ENCODE measurements at regions not wholly inside any gene's neighbourhood (a gene's known extent, or its start where the extent isn't known, plus 50 kb on each side); places are given as distances from the start of the nearest gene placed in this dataset.

DNA sequence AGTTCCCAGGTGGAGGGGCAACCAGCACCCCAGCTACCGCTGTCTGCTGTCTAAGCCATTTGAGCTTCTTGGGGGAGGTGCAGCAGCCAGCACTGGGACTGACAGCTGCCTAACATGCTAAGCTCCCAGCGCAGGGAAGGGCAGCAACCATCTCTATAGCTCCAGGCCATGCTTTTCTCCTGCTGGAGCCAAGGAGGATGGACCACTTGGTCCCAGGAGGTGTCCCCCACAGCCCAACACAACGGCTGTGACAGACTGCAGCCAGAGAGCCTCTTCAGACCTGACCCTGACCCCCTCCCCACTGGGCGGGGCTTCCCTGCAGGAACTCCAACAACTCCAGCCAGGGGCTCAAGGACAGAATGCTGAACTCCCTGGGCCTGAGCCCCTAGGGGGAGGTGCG, 370.6 kb upstream of the REG3G start:
- H3K4me3 ChIP-seq (replicated peaks; ENCODE audit: low read depth, low read length), result no peak overlapping the region
- TF ChIP-seq, protein P1, sequence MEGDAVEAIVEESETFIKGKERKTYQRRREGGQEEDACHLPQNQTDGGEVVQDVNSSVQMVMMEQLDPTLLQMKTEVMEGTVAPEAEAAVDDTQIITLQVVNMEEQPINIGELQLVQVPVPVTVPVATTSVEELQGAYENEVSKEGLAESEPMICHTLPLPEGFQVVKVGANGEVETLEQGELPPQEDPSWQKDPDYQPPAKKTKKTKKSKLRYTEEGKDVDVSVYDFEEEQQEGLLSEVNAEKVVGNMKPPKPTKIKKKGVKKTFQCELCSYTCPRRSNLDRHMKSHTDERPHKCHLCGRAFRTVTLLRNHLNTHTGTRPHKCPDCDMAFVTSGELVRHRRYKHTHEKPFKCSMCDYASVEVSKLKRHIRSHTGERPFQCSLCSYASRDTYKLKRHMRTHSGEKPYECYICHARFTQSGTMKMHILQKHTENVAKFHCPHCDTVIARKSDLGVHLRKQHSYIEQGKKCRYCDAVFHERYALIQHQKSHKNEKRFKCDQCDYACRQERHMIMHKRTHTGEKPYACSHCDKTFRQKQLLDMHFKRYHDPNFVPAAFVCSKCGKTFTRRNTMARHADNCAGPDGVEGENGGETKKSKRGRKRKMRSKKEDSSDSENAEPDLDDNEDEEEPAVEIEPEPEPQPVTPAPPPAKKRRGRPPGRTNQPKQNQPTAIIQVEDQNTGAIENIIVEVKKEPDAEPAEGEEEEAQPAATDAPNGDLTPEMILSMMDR (IDR thresholded peaks at IDR 0.05; ENCODE audit: low read depth, low read length, missing control alignments), result no peak
- DNase-seq (ENCODE audit: extremely low read depth, low read depth), result no peak

DNA sequence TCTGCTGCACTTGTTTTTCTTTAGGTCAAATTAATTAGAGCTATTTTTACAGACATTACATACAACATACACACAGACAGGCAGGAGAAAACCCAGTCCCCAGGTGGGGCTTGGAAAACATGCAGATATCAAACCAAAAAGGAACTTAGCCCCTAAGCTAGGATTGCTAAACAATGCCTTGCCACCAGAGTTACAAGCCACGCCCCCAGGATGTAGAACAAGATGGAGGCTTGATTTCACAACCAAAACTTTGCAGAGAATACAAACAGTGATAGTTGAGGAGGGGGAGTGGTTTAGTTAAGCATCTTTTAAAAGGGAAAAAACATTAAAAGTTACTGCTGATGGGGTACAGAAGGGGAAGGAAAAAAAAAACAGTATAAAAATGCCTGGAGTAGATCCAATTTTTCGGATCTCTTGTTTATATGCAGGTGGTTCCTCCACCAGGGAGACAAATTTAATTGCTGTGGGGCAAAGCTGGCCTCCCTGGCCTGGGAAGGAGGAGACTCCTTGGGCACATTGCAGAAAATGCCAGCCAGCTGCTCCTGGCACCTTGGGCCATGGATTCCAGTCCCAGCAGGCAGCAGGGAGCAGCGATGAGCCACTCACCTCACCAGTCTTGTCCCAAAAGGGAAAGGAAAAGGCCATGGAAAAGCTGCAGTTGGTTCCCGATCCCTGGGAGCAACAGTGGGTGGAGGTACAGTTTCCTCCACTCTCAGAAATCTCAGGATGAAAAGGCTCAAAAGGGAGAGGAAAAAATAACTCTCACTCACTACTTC, 348.4 kb upstream of the REG3G start:
- no peak overlapping the region for H3K4me3 ChIP-seq (replicated peaks; ENCODE audit: low read depth, low read length)
- no peak for DNase-seq (ENCODE audit: extremely low read depth, low read depth)
- TF ChIP-seq, protein P1 (IDR thresholded peaks at IDR 0.05; ENCODE audit: low read depth, low read length, missing control alignments), result no peak

DNA sequence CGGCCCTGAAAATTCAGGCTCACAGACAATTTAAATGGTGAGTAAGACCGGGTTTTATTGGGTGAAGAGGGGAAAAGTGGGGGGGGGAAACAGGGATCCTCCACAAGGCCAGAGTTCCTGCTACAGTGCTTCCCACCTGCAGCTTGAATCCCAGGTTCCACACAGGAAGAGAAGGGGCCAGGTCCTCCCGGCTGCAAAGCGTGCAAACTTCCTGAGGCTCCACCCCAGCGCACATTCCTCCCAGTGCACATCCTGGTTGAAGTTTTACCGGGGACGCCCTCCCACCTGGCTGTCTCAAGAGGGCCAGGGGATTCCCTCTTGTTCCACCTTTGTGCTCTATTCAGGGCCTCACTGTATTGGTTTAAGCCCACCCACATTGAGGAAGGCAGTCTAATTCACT, 347.7 kb upstream of the REG3G start:
- H3K4me3 ChIP-seq (replicated peaks; ENCODE audit: low read depth, low read length), result no peak overlapping the region
- TF ChIP-seq, protein P1 (IDR thresholded peaks at IDR 0.05; ENCODE audit: low read depth, low read length, missing control alignments), result no peak
- DNase-seq (ENCODE audit: extremely low read depth, low read depth), result no peak

DNA sequence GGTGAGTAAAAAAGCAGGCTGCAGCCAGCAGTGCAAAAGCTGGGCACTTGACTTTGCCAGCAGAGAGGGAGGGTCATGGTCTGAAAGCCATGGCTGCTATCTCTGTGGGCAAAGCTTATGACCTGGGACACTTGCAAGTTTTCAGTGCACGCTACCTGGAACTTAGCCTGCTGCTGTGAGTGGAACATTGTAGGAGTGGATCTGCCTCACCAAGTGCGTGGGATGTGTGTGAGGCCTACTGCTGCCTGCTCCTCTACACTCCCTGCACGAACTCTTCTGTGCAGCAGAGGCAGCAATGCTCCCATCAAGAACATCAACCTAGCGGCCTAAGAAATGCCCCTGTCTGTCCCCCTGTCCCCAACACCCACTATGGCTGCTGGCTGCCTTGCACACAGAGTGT, 344.1 kb upstream of the REG3G start:
- DNase-seq (ENCODE audit: extremely low read depth, low read depth), result no peak
- TF ChIP-seq, protein P1 (IDR thresholded peaks at IDR 0.05; ENCODE audit: low read depth, low read length, missing control alignments), result no peak
- no peak overlapping the region for H3K4me3 ChIP-seq (replicated peaks; ENCODE audit: low read depth, low read length)

DNA sequence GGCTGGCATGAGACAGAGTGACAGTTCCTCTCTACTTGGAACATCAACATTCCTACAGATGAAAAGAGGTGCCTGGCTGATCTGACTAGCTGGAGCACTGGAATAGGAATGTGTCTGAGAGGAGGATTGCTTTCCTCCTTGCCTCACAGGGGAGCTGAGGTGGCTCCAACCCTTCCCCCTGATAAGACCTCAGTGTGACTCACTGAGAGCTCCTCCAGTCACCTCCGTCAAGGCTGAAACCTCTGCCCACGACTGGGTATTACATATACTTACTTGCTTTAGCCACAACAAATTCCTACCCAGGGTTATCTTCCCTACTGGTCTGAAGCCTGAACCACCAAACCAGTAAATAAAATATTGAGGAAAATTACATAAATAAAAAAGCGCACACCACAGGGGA, 342.7 kb upstream of the REG3G start:
- TF ChIP-seq, protein P1 (IDR thresholded peaks at IDR 0.05; ENCODE audit: low read depth, low read length, missing control alignments), result no peak
- no peak for DNase-seq (ENCODE audit: extremely low read depth, low read depth)
- no peak overlapping the region for H3K4me3 ChIP-seq (replicated peaks; ENCODE audit: low read depth, low read length)

DNA sequence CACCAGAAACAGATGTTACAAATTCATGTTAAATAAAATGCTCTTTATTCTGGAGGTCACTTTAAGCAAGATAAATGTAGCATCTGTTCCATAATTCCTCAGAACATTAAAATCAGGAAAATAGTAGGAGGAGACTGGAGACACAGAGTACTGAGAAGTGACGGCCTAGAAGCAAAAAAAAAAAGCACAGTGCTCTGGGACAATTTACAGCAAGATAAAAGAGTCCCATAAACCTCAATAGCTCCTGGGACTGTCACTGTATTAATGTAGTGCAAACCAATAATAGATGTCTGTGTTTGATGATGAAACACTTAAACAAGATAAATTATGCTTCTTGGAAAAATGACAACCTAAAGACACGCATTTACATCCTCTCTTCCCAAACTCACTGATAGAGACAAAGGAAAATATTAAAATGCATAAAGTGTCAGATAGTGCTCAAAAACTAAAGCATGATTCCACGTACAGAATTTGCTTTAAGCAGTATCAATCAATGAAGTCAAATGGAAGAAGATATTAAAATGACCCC, 338.8 kb upstream of the REG3G start:
- H3K4me3 ChIP-seq (replicated peaks; ENCODE audit: low read depth, low read length), result no peak overlapping the region
- TF ChIP-seq, protein P1 (IDR thresholded peaks at IDR 0.05; ENCODE audit: low read depth, low read length, missing control alignments), result no peak
- DNase-seq (ENCODE audit: extremely low read depth, low read depth), result no peak

Measured in HFF-Myc (cell line).